ENCODE measurements at regions not wholly inside any gene's neighbourhood (a gene's known extent, or its start where the extent isn't known, plus 50 kb on each side); places are given as distances from the start of the nearest gene placed in this dataset.

DNA sequence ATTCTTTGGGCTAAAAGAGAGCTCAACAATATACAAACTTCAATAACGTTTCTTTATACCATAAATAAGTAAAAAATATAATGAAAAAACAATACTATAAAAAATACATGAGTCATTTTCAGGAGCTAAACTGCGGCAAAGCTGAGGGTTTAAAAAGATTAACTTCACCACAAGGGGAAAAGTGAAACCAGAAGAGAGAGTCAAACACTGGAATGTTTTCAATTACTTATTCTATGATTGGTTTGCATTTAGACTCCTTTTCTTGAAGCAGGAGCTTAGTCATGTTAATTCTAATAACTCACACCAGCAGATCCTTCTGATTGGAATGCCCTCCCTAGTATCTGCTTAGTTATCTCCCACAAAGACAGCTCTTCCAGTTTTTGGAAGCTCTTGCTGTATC, 627.3 kb downstream of the UTRN start:
- TF ChIP-seq, protein P1, sequence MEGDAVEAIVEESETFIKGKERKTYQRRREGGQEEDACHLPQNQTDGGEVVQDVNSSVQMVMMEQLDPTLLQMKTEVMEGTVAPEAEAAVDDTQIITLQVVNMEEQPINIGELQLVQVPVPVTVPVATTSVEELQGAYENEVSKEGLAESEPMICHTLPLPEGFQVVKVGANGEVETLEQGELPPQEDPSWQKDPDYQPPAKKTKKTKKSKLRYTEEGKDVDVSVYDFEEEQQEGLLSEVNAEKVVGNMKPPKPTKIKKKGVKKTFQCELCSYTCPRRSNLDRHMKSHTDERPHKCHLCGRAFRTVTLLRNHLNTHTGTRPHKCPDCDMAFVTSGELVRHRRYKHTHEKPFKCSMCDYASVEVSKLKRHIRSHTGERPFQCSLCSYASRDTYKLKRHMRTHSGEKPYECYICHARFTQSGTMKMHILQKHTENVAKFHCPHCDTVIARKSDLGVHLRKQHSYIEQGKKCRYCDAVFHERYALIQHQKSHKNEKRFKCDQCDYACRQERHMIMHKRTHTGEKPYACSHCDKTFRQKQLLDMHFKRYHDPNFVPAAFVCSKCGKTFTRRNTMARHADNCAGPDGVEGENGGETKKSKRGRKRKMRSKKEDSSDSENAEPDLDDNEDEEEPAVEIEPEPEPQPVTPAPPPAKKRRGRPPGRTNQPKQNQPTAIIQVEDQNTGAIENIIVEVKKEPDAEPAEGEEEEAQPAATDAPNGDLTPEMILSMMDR (IDR thresholded peaks at IDR 0.05): no peak
- TF ChIP-seq POLR2A (IDR thresholded peaks at IDR 0.05) (no peak), POLR2AphosphoS5 (IDR thresholded peaks at IDR 0.05) (no peak), EP300 (IDR thresholded peaks at IDR 0.05) (no peak)

Data from suprapubic skin (tissue), 4 donors.